Retinal pigment epithelial cell (primary cell): ENCODE measurements at regions not wholly inside any gene's neighbourhood (a gene's known extent, or its start where the extent isn't known, plus 50 kb on each side); places are given as distances from the start of the nearest gene placed in this dataset.

ENCODE experiments used
- DNase-seq: peaks from one replicate; pipeline ENCODE4 v3.0.0-alpha.2; 2010; ENCODE audit warnings: low read depth
- H3K4me3 ChIP-seq: 2 replicates; pipeline ENCODE4 v1.5.1; 2011; ENCODE audit warnings: mild to moderate bottlenecking, low read length, control low read depth, moderate library complexity
- TF ChIP-seq, protein P1 (sequence below): conservative IDR thresholded peaks from 2 replicates; pipeline ENCODE4 v1.5.1; 2011; ENCODE audit warnings: low read depth, low read length, control low read depth, inconsistent platforms

DNA sequence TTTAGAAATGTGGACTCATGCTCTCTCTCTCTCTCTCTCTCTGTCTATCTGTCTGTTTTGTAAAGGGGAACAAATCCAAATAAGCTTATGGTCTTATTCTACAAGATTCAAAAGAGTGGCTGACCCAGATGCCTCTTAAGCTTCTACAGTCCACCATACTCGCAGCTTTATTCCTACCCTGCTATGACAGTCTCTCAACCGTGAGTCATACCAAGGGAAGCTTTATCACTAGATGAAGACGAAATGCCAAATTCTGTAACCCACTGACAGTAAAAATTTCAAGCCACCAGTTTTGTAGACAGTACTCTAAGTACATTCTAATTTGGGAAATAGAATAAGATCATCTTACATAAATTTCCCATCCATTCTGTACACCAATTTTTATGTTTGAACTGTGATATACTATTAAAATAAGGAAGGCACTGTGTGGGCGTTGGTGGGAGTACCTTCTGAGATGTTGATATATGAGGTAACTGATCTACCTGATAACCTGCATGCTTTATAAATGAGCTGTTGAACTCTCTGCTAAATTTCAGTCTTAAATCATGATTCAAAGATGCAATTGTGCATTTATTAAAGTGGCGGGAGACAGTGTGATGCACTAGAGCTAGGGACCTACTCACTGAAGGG is 153.2 kb downstream of the KLF6 start:
- TF ChIP-seq, protein P1, sequence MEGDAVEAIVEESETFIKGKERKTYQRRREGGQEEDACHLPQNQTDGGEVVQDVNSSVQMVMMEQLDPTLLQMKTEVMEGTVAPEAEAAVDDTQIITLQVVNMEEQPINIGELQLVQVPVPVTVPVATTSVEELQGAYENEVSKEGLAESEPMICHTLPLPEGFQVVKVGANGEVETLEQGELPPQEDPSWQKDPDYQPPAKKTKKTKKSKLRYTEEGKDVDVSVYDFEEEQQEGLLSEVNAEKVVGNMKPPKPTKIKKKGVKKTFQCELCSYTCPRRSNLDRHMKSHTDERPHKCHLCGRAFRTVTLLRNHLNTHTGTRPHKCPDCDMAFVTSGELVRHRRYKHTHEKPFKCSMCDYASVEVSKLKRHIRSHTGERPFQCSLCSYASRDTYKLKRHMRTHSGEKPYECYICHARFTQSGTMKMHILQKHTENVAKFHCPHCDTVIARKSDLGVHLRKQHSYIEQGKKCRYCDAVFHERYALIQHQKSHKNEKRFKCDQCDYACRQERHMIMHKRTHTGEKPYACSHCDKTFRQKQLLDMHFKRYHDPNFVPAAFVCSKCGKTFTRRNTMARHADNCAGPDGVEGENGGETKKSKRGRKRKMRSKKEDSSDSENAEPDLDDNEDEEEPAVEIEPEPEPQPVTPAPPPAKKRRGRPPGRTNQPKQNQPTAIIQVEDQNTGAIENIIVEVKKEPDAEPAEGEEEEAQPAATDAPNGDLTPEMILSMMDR, result no peak
- DNase-seq, result no peak
- no peak overlapping the region for H3K4me3 ChIP-seq

DNA sequence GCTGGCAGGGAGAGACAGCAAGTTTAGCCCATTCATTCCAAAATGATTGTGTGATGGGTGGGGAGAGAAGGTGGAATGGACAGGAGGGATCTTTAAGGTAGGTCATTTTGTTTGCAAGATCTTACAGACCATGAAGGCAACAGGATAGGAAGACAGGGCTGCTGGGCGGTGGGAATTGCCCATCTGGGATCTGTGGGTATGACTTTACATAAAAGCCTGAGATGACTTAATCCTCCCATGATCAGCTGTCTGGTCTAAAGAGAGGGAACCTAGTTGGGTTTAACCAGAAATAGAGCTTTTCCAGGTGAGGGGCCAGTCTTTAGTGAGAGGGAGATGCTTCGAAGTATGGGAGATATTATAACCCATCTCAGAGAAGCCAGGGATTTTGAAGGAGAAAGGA is 153.7 kb downstream of the KLF6 start:
- TF ChIP-seq, protein P1, result no peak
- DNase-seq, result no peak
- H3K4me3 ChIP-seq, result no peak overlapping the region

DNA sequence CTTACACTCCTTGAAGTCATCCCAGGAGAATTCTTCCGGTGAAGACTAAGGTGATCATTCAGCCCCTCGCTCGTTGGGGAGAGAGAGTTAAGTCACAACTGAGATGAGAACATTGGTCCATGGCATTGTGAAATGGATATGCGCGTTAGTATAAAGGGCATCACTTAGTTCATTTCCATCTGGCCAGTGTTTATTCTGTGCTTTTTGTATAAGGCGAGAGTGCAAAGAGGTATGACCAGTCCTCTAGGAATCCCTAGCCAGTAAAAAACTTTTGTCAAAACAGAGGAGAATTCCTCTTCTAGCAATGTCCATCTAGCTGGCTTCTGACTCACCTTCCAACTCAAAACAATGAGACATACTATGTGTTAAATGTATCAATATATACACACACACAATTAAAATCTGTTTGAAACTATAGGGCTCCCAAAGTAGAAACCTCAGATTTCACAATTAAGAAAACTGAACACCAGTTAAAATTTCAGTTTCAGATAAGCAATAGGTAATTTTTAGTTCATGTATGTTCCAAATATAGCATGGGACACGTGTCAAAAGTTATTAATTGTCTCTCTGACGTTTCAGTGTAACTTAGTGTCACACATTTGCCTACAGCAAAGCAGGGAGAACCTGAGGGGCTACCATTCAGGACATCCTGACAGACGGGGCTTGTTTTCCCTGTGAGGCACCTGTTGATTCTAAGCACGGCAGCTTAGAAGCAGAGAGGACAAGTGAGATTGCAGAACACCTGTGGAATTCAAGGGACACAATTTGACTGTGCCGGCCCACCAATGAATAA is 158.9 kb downstream of the KLF6 start:
- no peak overlapping the region for H3K4me3 ChIP-seq
- DNase-seq, result no peak
- TF ChIP-seq, protein P1, result no peak

DNA sequence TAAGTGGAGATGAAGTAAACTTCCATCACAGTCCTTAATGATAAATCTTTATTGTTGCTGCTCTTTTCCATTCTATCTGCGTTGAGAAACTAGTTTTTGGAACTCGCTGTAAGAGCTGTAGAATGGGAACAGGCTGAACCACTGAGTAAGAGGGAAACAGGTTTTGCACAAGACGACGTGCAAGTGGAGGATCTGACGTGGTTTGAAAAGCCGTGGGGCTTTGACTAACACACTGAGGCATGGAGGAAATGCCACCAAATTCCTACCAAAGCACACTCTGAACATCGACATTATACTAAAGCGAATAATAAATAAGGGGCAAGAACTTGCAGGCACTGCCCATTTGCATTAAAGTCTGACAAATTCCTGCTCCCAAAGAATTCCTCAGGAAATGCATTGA is 160.6 kb downstream of the KLF6 start:
- TF ChIP-seq, protein P1, result no peak
- peak; percentile 22 for DNase-seq
- H3K4me3 ChIP-seq, result no peak overlapping the region

DNA sequence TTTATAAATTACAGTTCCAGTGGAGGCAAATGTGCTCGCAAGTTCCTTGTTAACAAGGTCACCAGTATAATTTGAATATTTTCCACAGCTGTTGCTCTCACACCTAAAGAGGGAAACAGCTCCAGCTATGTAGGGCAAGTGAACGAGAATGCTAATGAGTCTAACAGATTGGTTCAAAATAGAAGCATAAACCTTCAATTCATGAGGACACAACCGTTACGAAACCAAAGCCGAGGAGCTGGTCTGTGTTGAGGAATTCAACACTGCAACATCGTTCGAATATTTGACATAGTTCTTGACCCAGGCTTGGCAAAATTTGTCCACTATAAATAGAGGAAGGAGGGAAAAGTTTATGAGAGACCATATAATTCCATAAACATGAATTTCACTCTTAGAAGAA is 161.3 kb downstream of the KLF6 start:
- TF ChIP-seq, protein P1, result no peak
- H3K4me3 ChIP-seq, result no peak overlapping the region

DNA sequence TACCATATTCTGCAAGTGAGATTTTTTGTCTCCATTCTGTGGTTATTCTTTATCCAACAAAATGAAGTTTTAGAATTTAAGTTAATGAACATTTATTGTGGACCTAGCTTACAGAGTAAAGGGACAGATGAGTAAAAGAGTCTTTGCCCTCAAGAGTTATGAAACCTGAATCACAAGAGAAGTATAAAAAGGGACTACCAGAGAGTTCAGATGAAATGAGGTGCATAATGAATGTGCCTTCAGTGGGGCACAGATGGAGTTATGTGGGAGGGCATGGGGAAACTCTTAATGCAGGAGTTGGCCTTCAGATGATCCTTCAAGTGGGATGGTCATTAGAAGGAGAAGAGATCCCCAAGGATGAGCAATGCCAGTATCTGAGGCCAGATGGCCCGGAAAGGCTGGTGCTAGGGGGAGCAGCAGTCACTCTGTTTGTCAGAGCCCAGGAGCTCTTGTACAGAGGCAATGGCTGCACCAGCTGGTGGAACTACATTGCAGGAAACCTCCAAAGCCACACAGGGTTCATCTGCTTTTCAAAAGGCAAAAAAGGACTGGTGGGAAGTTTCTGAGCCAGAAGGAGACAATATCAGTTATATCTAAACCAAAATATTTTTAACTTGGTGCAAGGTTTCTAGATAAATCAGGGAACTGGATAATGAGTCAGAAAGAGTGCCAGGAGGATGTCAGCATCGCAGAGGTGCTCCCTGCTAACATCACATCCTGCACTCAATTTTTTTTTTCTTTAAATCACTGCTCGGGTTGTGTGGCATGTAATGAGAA is 162.0 kb downstream of the KLF6 start:
- no peak overlapping the region for H3K4me3 ChIP-seq
- TF ChIP-seq, protein P1, result no peak
- no peak for DNase-seq

More for the DNA sequence above, 161.3 kb downstream of the KLF6 start:
- DNase-seq, result peak; percentile 79

DNA sequence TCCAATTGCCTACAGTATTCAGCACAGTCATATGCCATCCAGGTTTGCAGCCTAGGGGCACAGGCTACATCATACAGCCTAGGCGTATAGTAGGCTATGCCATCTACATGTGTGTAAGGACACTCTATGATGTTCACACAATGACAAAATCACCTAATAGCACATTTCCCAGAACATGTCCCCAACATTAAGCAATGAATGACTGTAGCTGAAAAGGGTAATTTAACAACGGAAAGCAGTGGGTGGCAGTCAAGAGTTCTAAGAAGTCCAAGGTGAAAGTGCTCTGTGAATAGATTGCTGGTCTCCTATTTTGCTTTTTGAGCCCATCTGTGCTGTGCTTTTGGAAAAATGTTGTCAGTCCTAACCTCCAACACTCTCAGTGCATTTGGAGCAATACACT is 162.6 kb downstream of the KLF6 start:
- TF ChIP-seq, protein P1, result no peak
- H3K4me3 ChIP-seq, result no peak overlapping the region
- no peak for DNase-seq
